Endodermal cell (in vitro differentiated cells): ENCODE measurements at regions not wholly inside any gene's neighbourhood (a gene's known extent, or its start where the extent isn't known, plus 50 kb on each side); places are given as distances from the start of the nearest gene placed in this dataset.

Experiments
- DNase-seq: peaks from one replicate; pipeline ENCODE4 v3.0.0-alpha.2; 2017
- H3K27ac ChIP-seq: 2 replicates; pipeline ENCODE4 v1.5.1; 2013; ENCODE audit warnings: mild to moderate bottlenecking, low read depth, low read length, moderate library complexity
- H3K27me3 ChIP-seq: 2 replicates; pipeline ENCODE4 v1.6.1; 2013; ENCODE audit warnings: mild to moderate bottlenecking, low read length, moderate library complexity; ENCODE audit not compliant: insufficient read depth, control insufficient read depth, poor library complexity, severe bottlenecking
- H3K36me3 ChIP-seq: 2 replicates; pipeline ENCODE4 v1.7.0; 2013; ENCODE audit warnings: mild to moderate bottlenecking, low read length, moderate library complexity; ENCODE audit not compliant: control insufficient read depth, insufficient read depth
- H3K4me1 ChIP-seq: one replicate; pipeline ENCODE4 v1.7.0; 2013; ENCODE audit warnings: low read length; ENCODE audit not compliant: control insufficient read depth, insufficient read depth
- H3K4me3 ChIP-seq: 2 replicates; pipeline ENCODE4 v1.5.1; 2013; ENCODE audit warnings: mild to moderate bottlenecking, low read length, moderate library complexity
- H3K9ac ChIP-seq: 2 replicates; pipeline ENCODE4 v1.6.1; 2013; ENCODE audit warnings: mild to moderate bottlenecking, low read length, moderate library complexity; ENCODE audit not compliant: poor library complexity, severe bottlenecking; ENCODE audit errors: extremely low read depth
- H3K9me3 ChIP-seq: 2 replicates; pipeline ENCODE4 v1.6.1; 2013; ENCODE audit warnings: mild to moderate bottlenecking, low read length, moderate library complexity; ENCODE audit not compliant: control insufficient read depth
- H3K27ac Mint-ChIP-seq: 2 replicates; pipeline ENCODE4 v1.8.0; 2020; ENCODE audit warnings: mixed read lengths
- H3K27me3 Mint-ChIP-seq: 2 replicates; pipeline ENCODE4 v1.8.0; 2021; ENCODE audit warnings: mild to moderate bottlenecking, mixed read lengths; ENCODE audit not compliant: insufficient read depth
- H3K36me3 Mint-ChIP-seq: 2 replicates; pipeline ENCODE4 v1.8.0; 2020; ENCODE audit warnings: low read depth, mixed read lengths
- H3K4me1 Mint-ChIP-seq: 2 replicates; pipeline ENCODE4 v1.8.0; 2020; ENCODE audit warnings: mixed read lengths
- H3K4me3 Mint-ChIP-seq: 2 replicates; pipeline ENCODE4 v1.8.0; 2020; ENCODE audit warnings: mild to moderate bottlenecking, moderate library complexity, mixed read lengths
- H3K9me3 Mint-ChIP-seq: 2 replicates; pipeline ENCODE4 v1.8.0; 2020; ENCODE audit warnings: mild to moderate bottlenecking, mixed read lengths
- WGBS, 2 experiments: methylation state at CpG; one replicate each; pipeline versions ENCODE4 v1.1.5 to v1.1.7; 2013; ENCODE audit warnings: missing lambda C conversion rate in 2 of 2, mixed read lengths in 1 of 2; ENCODE audit not compliant: insufficient coverage in 1 of 2, insufficient read length in 1 of 2; 5-methylcytosine and 5-hydroxymethylcytosine counted together
- TF ChIP-seq, protein P1 (sequence below): fragments of 200-600 bp; sonication (generic); conservative IDR thresholded peaks from 2 replicates; pipeline ENCODE4 v1.5.0; 2021; ENCODE audit warnings: antibody characterized with exemption, mild to moderate bottlenecking

DNA sequence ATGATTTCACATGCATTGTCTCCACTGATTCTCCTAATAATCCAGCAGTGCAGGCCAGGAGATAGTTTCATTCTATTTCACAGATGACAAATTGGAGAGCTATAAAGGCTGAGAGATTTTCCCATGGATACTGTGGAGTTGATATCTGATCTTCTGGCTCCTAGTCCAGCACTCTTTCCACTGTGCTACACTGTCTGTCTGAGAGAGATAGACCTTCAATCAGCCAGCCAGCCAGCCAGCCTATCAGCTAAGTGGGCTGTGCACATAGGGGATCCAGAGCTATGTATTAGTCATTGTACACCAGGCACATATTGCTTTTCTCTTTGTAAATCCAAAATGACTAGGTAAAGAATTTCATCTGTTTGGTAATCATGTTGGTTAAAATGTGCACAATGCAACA lies 91.8 kb upstream of the ATP2B1 start:
- Histone ChIP-seq H3K9ac (no peak overlapping the region), H3K9me3 (no peaks in the 10 kb centered on the region), H3K4me1 (peaks cover 4% of the 10 kb centered on the region), H3K27ac (no peak overlapping the region), H3K27me3 (no peaks in the 10 kb centered on the region), H3K4me3 (no peak overlapping the region), H3K36me3 (no peaks in the 10 kb centered on the region)
- DNase-seq, result no peak
- H3K4me1 Mint-ChIP-seq, result peaks cover 28% of the 10 kb centered on the region
- H3K4me3 Mint-ChIP-seq, result no peak overlapping the region
- no peaks in the 10 kb centered on the region for H3K9me3 Mint-ChIP-seq
- TF ChIP-seq, protein P1, sequence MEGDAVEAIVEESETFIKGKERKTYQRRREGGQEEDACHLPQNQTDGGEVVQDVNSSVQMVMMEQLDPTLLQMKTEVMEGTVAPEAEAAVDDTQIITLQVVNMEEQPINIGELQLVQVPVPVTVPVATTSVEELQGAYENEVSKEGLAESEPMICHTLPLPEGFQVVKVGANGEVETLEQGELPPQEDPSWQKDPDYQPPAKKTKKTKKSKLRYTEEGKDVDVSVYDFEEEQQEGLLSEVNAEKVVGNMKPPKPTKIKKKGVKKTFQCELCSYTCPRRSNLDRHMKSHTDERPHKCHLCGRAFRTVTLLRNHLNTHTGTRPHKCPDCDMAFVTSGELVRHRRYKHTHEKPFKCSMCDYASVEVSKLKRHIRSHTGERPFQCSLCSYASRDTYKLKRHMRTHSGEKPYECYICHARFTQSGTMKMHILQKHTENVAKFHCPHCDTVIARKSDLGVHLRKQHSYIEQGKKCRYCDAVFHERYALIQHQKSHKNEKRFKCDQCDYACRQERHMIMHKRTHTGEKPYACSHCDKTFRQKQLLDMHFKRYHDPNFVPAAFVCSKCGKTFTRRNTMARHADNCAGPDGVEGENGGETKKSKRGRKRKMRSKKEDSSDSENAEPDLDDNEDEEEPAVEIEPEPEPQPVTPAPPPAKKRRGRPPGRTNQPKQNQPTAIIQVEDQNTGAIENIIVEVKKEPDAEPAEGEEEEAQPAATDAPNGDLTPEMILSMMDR, result no peak
- H3K36me3 Mint-ChIP-seq, result no peaks in the 10 kb centered on the region
- H3K27me3 Mint-ChIP-seq, result no peaks in the 10 kb centered on the region
- no peak overlapping the region for H3K27ac Mint-ChIP-seq

- no peaks in the 10 kb centered on the region for H3K36me3 ChIP-seq
- H3K27me3 Mint-ChIP-seq, result no peaks in the 10 kb centered on the region
- H3K4me1 Mint-ChIP-seq, result peaks cover 30% of the 10 kb centered on the region
- no peak overlapping the region for H3K4me3 ChIP-seq
- peaks cover 4% of the 10 kb centered on the region for H3K4me1 ChIP-seq
- H3K27ac Mint-ChIP-seq, result no peak overlapping the region
- WGBS, 2 experiments, result 90 to 100% methylated on average over 1 to 3 of the region's 3 CpGs
- H3K27me3 ChIP-seq, result no peaks in the 10 kb centered on the region
- H3K36me3 Mint-ChIP-seq, result no peaks in the 10 kb centered on the region
- TF ChIP-seq, protein P1, result no peak
- H3K27ac ChIP-seq, result no peak overlapping the region
- DNase-seq, result no peak
- H3K9me3 ChIP-seq, result no peaks in the 10 kb centered on the region
- no peaks in the 10 kb centered on the region for H3K9me3 Mint-ChIP-seq
- H3K9ac ChIP-seq, result no peak overlapping the region
- H3K4me3 Mint-ChIP-seq, result no peak overlapping the region
These were observed 90.7 kb upstream of the ATP2B1 start for GRCh38 chr12:89799316-89799715.

- no peaks in the 10 kb centered on the region for H3K9me3 Mint-ChIP-seq
- no peak overlapping the region for H3K27ac ChIP-seq
- H3K9ac ChIP-seq, result no peak overlapping the region
- no peaks in the 10 kb centered on the region for H3K27me3 ChIP-seq
- H3K27ac Mint-ChIP-seq, result no peak overlapping the region
- no peaks in the 10 kb centered on the region for H3K36me3 ChIP-seq
- H3K27me3 Mint-ChIP-seq, result no peaks in the 10 kb centered on the region
- peaks cover 30% of the 10 kb centered on the region for H3K4me1 Mint-ChIP-seq
- no peaks in the 10 kb centered on the region for H3K9me3 ChIP-seq
- TF ChIP-seq, protein P1, result no peak
- no peaks in the 10 kb centered on the region for H3K36me3 Mint-ChIP-seq
- no peak overlapping the region for H3K4me3 ChIP-seq
- no peak for DNase-seq
- H3K4me1 ChIP-seq, result peaks cover 4% of the 10 kb centered on the region
- WGBS, 2 experiments, result 71 to 100% methylated on average over 1 to 2 of the region's 2 CpGs
- H3K4me3 Mint-ChIP-seq, result no peak overlapping the region
These were observed 88.8 kb upstream of the ATP2B1 start for GRCh38 chr12:89797436-89797835.
